ENCODE measurements at regions not wholly inside any gene's neighbourhood (a gene's known extent, or its start where the extent isn't known, plus 50 kb on each side); places are given as distances from the start of the nearest gene placed in this dataset.

- TF ChIP-seq CTCF (IDR thresholded peaks at IDR 0.05) = no peak
- no peak for TF ChIP-seq POLR2A (IDR thresholded peaks at IDR 0.05)
These were observed 65.7 kb upstream of the CTAGE1 start for GRCh38 chr18:22483407-22483806.

Data from prostate gland (tissue), 2 donors.